Hematopoietic multipotent progenitor cell treated with erythropoietin and hydrocortisone succinate and interleukin-3 and kit ligand, for 6 days (in vitro differentiated cells): ENCODE measurements at regions not wholly inside any gene's neighbourhood (a gene's known extent, or its start where the extent isn't known, plus 50 kb on each side); places are given as distances from the start of the nearest gene placed in this dataset.
A peak's percentile ranks its signal among the peaks of the same experiment; 100 is the strongest.
"Not testable (repeated sequence)": the region's sequence is repeated elsewhere in the genome, so short reads cannot be mapped to it uniquely, and the experiment has no call there.

ENCODE experiments used
- DNase-seq: peaks from one replicate; pipeline ENCODE4 v3.0.0-alpha.2; 2015

- no peak for DNase-seq
Measured at GRCh38 chr3:21995079-21995607, 244.1 kb upstream of the ZNF385D start.

- peak; percentile 49 for DNase-seq
Measured at GRCh38 chr3:22007368-22007767, 256.4 kb upstream of the ZNF385D start.

- no peak for DNase-seq
Measured at GRCh38 chr3:22010997-22011396, 260.0 kb upstream of the ZNF385D start.

- no peak for DNase-seq
Measured at GRCh38 chr3:22012471-22012870, 261.5 kb upstream of the ZNF385D start.

- DNase-seq = no peak
Measured at GRCh38 chr3:22013641-22014040, 262.6 kb upstream of the ZNF385D start.

DNA sequence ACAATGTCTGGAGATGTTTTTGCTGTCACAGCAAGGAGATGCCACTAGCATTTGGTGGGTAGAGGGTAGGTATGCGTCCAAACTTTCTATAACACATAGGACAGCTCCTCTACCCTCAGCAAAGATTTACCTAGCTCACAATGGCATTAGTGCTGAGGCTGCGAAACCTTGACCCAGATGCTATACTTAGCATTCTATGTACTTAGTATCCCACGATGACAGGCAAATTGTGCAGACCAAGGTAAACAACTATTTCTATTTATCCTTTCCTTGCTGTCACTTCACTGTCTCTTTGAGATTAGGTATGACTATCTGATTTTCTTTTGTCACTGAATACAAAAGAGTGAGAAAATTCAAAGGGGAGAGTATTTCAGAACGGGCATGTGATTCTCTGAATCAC, 265.2 kb upstream of the ZNF385D start:
- DNase-seq = no peak

DNA sequence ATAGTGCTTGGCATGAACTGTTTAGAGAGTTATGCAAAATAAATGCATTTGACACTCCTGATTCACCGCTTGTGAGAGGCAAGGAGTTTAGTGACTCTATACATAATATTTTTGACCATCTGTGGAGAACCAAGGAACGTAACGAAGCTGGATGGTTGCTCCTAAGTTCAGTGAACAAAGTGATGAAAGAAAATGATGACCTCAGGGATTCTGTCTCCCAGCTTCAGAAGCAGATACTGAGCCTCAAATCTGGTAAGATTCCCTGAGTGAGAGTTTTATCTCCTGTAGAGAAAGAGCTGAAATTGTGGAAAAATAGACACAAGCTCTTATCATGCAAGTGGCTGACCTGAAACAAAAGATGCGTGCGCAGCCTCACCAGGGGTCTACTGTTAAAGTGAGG, 273.6 kb upstream of the ZNF385D start:
- not testable (repeated sequence) for DNase-seq

- DNase-seq = no peak
Measured at GRCh38 chr3:22029480-22029879, 278.5 kb upstream of the ZNF385D start.

- no peak for DNase-seq
Measured at GRCh38 chr3:22039161-22039560, 288.2 kb upstream of the ZNF385D start.

DNA sequence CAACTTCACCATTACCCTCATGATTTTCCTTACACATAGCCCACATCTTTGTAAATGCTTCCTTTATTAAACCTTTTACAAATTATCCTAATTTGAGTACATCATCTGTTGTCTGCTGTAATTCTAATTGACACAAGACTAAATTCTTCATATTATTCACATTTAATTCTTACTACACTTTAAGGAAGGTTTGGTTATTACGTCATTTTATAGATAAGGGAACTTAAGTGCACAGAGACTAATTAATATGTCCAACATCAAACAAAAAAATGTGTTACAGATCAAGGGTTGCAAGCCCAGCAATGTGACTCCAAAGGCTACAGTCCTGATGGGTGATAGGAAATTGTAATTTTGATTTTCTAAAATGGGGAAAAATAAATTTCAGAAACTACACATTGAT, 289.1 kb upstream of the ZNF385D start:
- DNase-seq = no peak

DNA sequence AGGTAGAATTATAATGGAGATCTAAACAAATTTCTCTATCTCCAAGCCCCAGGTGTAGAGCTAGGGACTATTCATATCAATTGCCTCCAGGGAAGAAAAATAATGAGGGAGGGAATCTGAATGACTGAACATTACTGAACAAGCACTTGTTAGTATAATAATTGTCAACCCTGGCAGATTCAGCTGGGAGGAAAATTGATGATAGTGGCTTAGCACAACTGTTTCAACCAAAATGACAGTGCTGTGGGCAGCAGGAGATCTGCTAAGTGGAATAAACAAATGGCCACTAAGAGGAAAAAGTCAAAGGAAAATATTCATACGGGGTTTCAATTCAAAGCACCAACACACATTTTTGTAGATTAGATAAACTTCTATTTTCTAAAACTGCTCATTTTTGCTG, 294.9 kb upstream of the ZNF385D start:
- DNase-seq = no peak

DNA sequence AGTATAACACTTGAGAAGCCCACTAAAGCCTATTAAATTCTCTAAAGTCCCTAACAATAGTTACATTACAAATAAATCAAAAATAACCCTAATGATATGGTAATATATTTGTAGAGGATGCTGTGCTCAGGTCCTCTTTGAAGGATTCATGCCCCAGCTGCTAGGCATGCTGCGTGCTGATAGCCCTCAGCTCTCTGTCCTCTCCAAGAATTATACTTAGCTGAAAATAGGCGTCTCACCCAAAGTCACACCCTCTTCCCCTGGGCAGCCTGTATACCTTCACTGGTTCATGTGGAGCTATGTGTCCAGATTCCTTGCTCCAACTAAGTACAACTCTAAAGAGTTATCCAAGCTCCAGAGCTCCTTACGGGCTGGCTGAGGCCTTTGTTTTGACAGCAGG, 312.5 kb upstream of the ZNF385D start:
- no peak for DNase-seq

DNA sequence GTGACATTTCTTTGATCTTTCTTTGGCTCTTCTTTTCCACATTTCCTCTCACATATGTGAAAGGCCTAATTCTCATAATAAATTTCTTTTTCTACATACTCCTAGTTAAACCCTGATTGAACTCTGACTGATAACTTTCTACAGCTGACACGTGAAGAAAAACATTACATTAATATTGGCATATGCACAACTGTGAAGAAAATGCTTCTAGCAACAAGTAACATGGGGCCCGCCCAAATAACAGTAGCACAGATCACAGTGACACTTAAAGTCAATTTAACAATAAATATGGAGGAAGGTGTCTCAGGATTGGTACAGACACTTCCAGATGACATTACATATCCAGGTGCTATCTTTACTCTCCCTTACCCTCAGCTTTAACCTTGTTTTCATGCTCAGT, 317.6 kb upstream of the ZNF385D start:
- DNase-seq = no peak

- no peak for DNase-seq
Measured at GRCh38 chr3:22088204-22088603, 337.2 kb upstream of the ZNF385D start.

DNA sequence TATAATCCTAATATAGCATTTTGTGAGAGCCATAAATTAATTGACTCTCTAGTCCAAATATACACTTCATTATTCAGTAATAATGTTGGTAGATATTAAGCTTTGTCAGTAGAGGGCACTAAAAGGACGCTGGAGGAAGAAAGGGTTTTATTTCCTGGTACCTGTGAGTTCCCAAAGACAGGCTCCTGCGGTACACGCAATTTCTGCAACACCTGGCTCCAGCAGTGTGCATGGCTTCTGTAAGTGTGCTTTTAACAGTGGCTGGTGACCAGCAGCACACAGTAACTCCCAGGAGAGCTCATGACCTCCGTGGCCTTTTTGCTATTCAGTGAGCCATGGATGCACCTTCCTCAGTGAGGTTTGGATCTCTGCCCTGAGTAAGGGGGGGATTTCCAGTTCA, 338.3 kb upstream of the ZNF385D start:
- peak; percentile 79 for DNase-seq

DNA sequence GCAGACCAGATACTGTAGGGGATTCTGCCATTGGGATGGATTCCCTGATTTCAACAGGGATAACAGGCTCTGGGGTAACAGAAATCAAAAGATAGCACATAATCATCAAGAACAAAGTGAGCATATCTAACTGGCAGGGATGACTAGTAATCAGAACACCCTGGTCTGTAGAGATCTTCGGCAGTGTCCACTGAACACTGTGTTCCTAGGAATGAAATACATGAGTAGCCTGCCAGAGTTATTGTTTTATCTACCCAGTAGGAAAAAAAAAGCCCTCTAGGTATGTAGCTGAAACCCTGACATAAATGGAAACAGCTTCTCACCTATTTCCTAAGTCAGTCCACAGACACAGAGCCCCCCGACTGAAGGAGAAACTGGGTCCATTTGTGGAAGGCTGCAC, 340.3 kb upstream of the ZNF385D start:
- no peak for DNase-seq

DNA sequence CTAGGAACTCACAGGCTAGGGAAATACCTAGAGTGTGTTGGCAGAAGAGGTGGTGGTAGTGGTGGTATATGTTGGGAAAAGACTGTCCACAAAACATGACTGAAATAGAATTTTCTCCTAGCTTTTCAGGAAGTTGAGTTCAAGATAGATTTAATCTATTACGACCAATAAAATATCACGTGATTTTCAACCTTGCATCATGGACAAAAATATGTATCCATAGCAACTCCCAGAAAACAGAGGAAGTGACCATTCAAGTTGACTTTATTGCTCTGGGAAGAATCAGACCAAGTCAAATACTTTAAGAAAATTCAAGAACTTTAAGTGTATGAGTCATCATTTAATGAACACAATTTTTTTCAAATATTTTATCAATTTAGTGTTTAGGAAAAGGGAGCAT, 347.0 kb upstream of the ZNF385D start:
- DNase-seq = peak; percentile 11

GRCh38 chr3:22101351-22101750, 350.3 kb upstream of the ZNF385D start:
- no peak for DNase-seq

DNA sequence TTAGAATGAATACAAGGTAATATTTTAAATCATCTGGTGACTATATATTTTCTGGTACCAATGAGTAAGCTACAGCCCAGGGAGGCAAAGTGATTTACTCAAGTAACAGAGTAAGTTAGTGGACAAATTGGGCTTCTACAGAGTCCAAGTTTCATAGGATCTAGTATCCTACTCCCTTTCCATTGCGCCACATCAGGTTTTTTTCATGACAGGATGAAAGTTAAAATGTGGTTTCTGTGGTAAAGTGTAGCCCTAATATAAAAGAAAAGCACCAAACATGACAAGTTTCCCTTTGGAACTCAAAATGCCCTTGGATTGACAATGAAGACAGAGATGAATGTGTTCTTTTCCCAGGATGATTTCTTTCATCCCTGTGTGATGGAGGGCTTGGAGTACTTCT, 350.8 kb upstream of the ZNF385D start:
- no peak for DNase-seq

GRCh38 chr3:22103423-22103822, 352.4 kb upstream of the ZNF385D start:
- DNase-seq = no peak

DNA sequence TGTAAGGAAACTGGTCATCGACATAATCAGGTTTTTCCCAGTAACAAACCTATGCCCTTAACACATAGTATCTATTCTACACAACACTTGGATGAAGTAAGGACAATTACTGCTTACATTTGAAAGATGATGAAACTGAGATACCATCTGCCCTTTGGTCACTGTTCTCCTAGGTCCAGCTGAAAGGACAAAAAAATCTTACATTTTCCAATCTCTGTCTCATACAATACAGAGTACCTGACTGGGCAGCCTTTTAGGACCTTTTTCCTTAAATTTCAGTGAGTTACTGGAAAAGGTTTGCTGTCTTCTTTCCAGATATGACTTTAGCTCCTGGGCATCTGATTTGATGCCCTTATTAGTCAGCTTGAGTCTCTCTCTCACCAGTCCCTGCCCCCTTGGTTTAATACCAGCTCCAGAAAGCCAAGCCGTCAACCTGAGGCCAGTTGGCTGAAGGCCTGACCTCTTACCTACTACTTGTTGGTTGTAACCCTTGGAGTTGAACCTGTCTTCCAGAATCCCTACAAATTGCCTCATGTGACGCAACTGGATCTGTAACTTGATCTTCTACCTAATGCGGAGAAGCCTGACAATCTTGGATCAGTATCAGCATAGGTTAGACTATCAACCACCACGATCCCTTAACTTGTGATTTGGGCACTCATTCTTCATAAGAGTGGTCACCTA, 355.3 kb upstream of the ZNF385D start:
- no peak for DNase-seq

DNA sequence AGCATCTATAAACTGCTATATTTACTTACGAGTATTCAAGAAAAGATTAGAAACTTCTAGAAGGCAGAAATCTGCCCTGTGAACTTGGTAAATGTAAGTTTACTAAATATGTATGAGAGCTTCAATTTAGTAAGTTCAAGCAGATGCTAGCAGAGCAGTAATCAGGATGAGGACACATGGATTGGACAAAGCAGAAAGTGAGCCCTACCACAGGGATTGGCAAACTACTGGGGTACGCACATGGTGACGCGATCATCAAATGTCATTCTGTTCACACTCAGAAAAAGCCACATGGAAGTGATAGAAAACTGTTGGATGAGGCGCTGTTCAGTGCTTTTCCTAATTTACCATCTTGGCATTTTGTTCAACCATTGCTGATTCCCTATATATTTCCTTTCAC, 360.2 kb upstream of the ZNF385D start:
- DNase-seq = no peak

- DNase-seq = no peak
Measured at GRCh38 chr3:22113453-22113852, 362.4 kb upstream of the ZNF385D start.

DNA sequence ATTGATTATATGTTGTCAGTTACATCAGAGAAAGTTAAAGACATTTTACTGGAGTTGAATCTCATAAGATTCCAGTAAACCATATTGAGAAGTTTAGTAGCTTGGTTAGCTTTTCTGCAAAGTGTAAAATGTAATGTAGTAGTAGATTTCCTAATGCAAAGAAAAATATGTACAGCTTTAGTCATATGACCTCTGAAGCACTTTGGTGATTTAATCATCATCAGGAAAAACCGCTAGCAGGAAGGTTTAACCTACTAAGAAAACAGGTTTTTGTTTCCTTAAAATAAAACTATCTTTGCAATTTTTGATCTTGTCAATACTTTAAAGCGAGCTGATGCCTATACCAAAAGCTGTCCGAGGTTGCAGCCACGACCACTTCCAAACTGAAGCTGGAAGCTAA, 364.6 kb upstream of the ZNF385D start:
- no peak for DNase-seq

- DNase-seq = no peak
Measured at GRCh38 chr3:22117091-22117490, 366.1 kb upstream of the ZNF385D start.
